Umbilical cord (tissue), 1 donor: ENCODE measurements at regions not wholly inside any gene's neighbourhood (a gene's known extent, or its start where the extent isn't known, plus 50 kb on each side); places are given as distances from the start of the nearest gene placed in this dataset.

ENCODE experiments used
- DNase-seq: peaks from one replicate; pipeline ENCODE4 v3.0.0-alpha.2; 2015; ENCODE audit warnings: low spot score

GRCh38 chr3:188097791-188098190 is 56.2 kb upstream of the LPP start:
- DNase-seq: peak; percentile 20

GRCh38 chr3:188099907-188100306 is 54.0 kb upstream of the LPP start:
- no peak for DNase-seq

- DNase-seq: no peak
These were observed 51.0 kb upstream of the LPP start for GRCh38 chr3:188102861-188103547.

- DNase-seq: no peak
These were observed 49.9 kb upstream of the LPP start for GRCh38 chr3:188104050-188104449.
